GM23338 (cell line): ENCODE measurements at regions not wholly inside any gene's neighbourhood (a gene's known extent, or its start where the extent isn't known, plus 50 kb on each side); places are given as distances from the start of the nearest gene placed in this dataset.

Source experiments
- EZH2 ChIP-seq: fragments of 200-600 bp; sonication (generic); IDR thresholded peaks from one replicate; pipeline ENCODE4 v1.8.0; 2017; ENCODE audit warnings: antibody characterized with exemption, mild to moderate bottlenecking, low read depth; ENCODE audit not compliant: unreplicated experiment
- NANOG ChIP-seq: IDR thresholded peaks from 2 replicates; pipeline ENCODE4 v1.6.1; 2016; ENCODE audit warnings: antibody characterized with exemption, borderline replicate concordance
- POLR2AphosphoS5 ChIP-seq: IDR thresholded peaks from 2 replicates; pipeline ENCODE4 v1.6.1; 2016; ENCODE audit warnings: antibody characterized with exemption, low read depth
- TF ChIP-seq, protein P1 (sequence below), 2 experiments: fragments of 200-600 bp in 1 of 2; sonication (generic) in 1 of 2; conservative IDR thresholded peaks; 2 replicates each; pipeline versions ENCODE4 v1.5.1 to v1.6.1; 2016 to 2017; ENCODE audit warnings: antibody characterized with exemption in 2 of 2, low read depth in 2 of 2, mild to moderate bottlenecking in 2 of 2, moderate library complexity in 1 of 2

DNA sequence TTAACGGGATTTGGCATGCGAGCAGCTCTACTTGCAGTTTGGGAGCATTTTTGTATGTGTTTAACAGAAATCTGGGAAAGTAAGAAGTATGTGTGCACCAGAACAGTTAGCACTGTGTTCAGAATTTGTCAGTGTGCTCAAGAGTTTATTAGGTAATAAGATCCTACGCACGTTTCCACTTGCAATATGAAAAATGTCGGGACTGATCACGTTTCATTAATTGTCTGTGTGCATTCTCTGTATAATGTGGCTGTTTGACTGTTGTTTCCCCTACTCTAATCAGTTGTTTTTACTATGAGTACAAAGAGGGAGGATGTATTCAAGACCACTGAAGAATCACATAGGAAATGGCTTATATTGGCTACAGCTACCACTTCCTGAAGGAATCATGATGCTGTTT, 349.7 kb upstream of the POU3F2 start:
- TF ChIP-seq, protein P1, sequence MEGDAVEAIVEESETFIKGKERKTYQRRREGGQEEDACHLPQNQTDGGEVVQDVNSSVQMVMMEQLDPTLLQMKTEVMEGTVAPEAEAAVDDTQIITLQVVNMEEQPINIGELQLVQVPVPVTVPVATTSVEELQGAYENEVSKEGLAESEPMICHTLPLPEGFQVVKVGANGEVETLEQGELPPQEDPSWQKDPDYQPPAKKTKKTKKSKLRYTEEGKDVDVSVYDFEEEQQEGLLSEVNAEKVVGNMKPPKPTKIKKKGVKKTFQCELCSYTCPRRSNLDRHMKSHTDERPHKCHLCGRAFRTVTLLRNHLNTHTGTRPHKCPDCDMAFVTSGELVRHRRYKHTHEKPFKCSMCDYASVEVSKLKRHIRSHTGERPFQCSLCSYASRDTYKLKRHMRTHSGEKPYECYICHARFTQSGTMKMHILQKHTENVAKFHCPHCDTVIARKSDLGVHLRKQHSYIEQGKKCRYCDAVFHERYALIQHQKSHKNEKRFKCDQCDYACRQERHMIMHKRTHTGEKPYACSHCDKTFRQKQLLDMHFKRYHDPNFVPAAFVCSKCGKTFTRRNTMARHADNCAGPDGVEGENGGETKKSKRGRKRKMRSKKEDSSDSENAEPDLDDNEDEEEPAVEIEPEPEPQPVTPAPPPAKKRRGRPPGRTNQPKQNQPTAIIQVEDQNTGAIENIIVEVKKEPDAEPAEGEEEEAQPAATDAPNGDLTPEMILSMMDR (conservative IDR thresholded peaks at IDR 0.05; ENCODE audit: low read depth in 2 of 2): no peak
- TF ChIP-seq EZH2 (no peak), POLR2AphosphoS5 (no peak), NANOG (no peak)
